ENCODE measurements at regions not wholly inside any gene's neighbourhood (a gene's known extent, or its start where the extent isn't known, plus 50 kb on each side); places are given as distances from the start of the nearest gene placed in this dataset.

GRCh38 chr2:104568247-104568646 lies 285.7 kb upstream of the POU3F3 start:
- DNase-seq (ENCODE audit: extremely low read depth, low read depth), result no peak

GRCh38 chr2:104570259-104570658 lies 283.7 kb upstream of the POU3F3 start:
- TF ChIP-seq CTCF (IDR thresholded peaks at IDR 0.05; ENCODE audit: low read depth, low read length), result no peak

More at GRCh38 chr2:104568247-104568646, 285.7 kb upstream of the POU3F3 start:
- no peak for TF ChIP-seq CTCF (IDR thresholded peaks at IDR 0.05; ENCODE audit: low read depth, low read length)

GRCh38 chr2:104572834-104573233 lies 281.1 kb upstream of the POU3F3 start:
- TF ChIP-seq CTCF (IDR thresholded peaks at IDR 0.05; ENCODE audit: low read depth, low read length), result no peak
- no peak for DNase-seq (ENCODE audit: extremely low read depth, low read depth)

More at GRCh38 chr2:104570259-104570658, 283.7 kb upstream of the POU3F3 start:
- no peak for DNase-seq (ENCODE audit: extremely low read depth, low read depth)

- DNase-seq (ENCODE audit: extremely low read depth, low read depth), result no peak
Measured at GRCh38 chr2:104574367-104574766, 279.5 kb upstream of the POU3F3 start.

GRCh38 chr2:104577143-104577542 lies 276.8 kb upstream of the POU3F3 start:
- no peak for TF ChIP-seq CTCF (IDR thresholded peaks at IDR 0.05; ENCODE audit: low read depth, low read length)
- no peak for DNase-seq (ENCODE audit: extremely low read depth, low read depth)

More at GRCh38 chr2:104574367-104574766, 279.5 kb upstream of the POU3F3 start:
- no peak for TF ChIP-seq CTCF (IDR thresholded peaks at IDR 0.05; ENCODE audit: low read depth, low read length)

GRCh38 chr2:104582471-104582870 lies 271.4 kb upstream of the POU3F3 start:
- TF ChIP-seq CTCF (IDR thresholded peaks at IDR 0.05; ENCODE audit: low read depth, low read length), result no peak
- no peak for DNase-seq (ENCODE audit: extremely low read depth, low read depth)

- no peak for TF ChIP-seq CTCF (IDR thresholded peaks at IDR 0.05; ENCODE audit: low read depth, low read length)
- no peak for DNase-seq (ENCODE audit: extremely low read depth, low read depth)
Measured at GRCh38 chr2:104583811-104584210, 270.1 kb upstream of the POU3F3 start.
